ENCODE measurements at regions not wholly inside any gene's neighbourhood (a gene's known extent, or its start where the extent isn't known, plus 50 kb on each side); places are given as distances from the start of the nearest gene placed in this dataset.

- TF ChIP-seq REST (IDR thresholded peaks at IDR 0.05; ENCODE audit: insufficient read depth in 1 of 2, low read depth in 2 of 2, low read length in 2 of 2) (no peak), FOXP2 (optimal IDR thresholded peaks at IDR 0.05; ENCODE audit: borderline replicate concordance, extremely low read depth, extremely low read length, insufficient read depth) (no peak), TAF1 (IDR thresholded peaks at IDR 0.05; ENCODE audit: borderline replicate concordance, insufficient read depth, low read length) (no peak), POLR2AphosphoS5 (IDR thresholded peaks at IDR 0.05; ENCODE audit: low read depth, low read length) (no peak), SIN3A (IDR thresholded peaks at IDR 0.05; ENCODE audit: borderline replicate concordance, insufficient read depth, low read length) (no peak)
Observed at GRCh38 chr1:64363616-64364015, 106.3 kb upstream of the CACHD1 start.
